Testis (tissue), 2 donors: ENCODE measurements at regions not wholly inside any gene's neighbourhood (a gene's known extent, or its start where the extent isn't known, plus 50 kb on each side); places are given as distances from the start of the nearest gene placed in this dataset.

Experiments used
- DNase-seq: peaks from one replicate; pipeline ENCODE4 v3.0.0-alpha.2; 2019
- H3K27ac ChIP-seq, 2 donors: fragments of 200-600 bp; sonication (generic); one replicate each; pipeline ENCODE4 v1.5.1; 2019
- H3K27me3 ChIP-seq: fragments of 200-600 bp; sonication (generic); one replicate; pipeline ENCODE4 v1.5.1; 2019
- H3K36me3 ChIP-seq: fragments of 200-600 bp; sonication (generic); one replicate; pipeline ENCODE4 v1.5.1; 2017; ENCODE audit warnings: low read depth; ENCODE audit errors: missing control alignments
- H3K4me1 ChIP-seq: fragments of 200-600 bp; sonication (generic); one replicate; pipeline ENCODE4 v1.5.1; 2019
- H3K4me3 ChIP-seq, 2 donors: fragments of 200-600 bp; sonication (generic); one replicate each; pipeline ENCODE4 v1.5.1; 2017 to 2019
- H3K9me3 ChIP-seq: fragments of 200-600 bp; sonication (generic); one replicate; pipeline ENCODE4 v1.5.1; 2017
- CTCF ChIP-seq, 3 experiments: fragments of 450-650 bp in 2 of 3; fragments of 200-600 bp in 1 of 3; sonication (generic) in 1 of 3; IDR thresholded peaks; one replicate each; pipeline ENCODE4 v1.5.1; 2016 to 2019; ENCODE audit warnings: antibody characterized with exemption in 3 of 3, mild to moderate bottlenecking in 2 of 3, moderate library complexity in 1 of 3
- POLR2A ChIP-seq: fragments of 450-650 bp; IDR thresholded peaks from one replicate; pipeline ENCODE4 v1.6.1; 2017; ENCODE audit warnings: antibody characterized with exemption, mild to moderate bottlenecking, moderate library complexity
- whole genome bisulfite sequencing, 2 donors: methylation state at CpG; one replicate each; pipeline ENCODE4 v1.1.5; 2018; 5-methylcytosine and 5-hydroxymethylcytosine counted together
- intact Hi-C: fragments of 100-400 bp; cut with DNase I; formaldehyde crosslinking; loops from one replicate; pipeline ENCODE4 v1.15.1; 2023; ENCODE audit warnings: low total_unique reads

GRCh38 chr4:15254236-15254880 is 173.5 kb upstream of the C1QTNF7 start:
- Histone ChIP-seq H3K27ac (no peak overlapping the region), H3K9me3 (no peaks in the 10 kb centered on the region), H3K27me3 (no peaks in the 10 kb centered on the region), H3K36me3 (no peaks in the 10 kb centered on the region), H3K4me3 (no peak overlapping the region), H3K4me1 (no peaks in the 10 kb centered on the region)
- no peak for DNase-seq
- TF ChIP-seq POLR2A (no peak), CTCF (IDR thresholded peaks at IDR 0.05) (no peak)
- 79 to 80% methylated on average over 7 of the region's 7 CpGs for WGBS, 2 donors
- intact Hi-C loops, result no loop called here

GRCh38 chr4:15255537-15255936 is 172.3 kb upstream of the C1QTNF7 start:
- WGBS, 2 donors, result 66 to 75% methylated on average over 4 of the region's 4 CpGs
- TF ChIP-seq CTCF (IDR thresholded peaks at IDR 0.05) (no peak), POLR2A (no peak)
- no peaks in the 10 kb centered on the region for H3K27me3 ChIP-seq
- H3K36me3 ChIP-seq, result no peaks in the 10 kb centered on the region
- no peaks in the 10 kb centered on the region for H3K9me3 ChIP-seq
- H3K4me1 ChIP-seq, result no peaks in the 10 kb centered on the region
- no peak overlapping the region for H3K27ac ChIP-seq
- H3K4me3 ChIP-seq, result no peak overlapping the region
- intact Hi-C loops, result no loop called here
- no peak for DNase-seq

GRCh38 chr4:15260758-15261157 is 167.1 kb upstream of the C1QTNF7 start:
- intact Hi-C loops, result no loop called here
- Histone ChIP-seq H3K9me3 (no peaks in the 10 kb centered on the region), H3K4me3 (no peak overlapping the region), H3K27me3 (no peaks in the 10 kb centered on the region), H3K4me1 (no peaks in the 10 kb centered on the region), H3K27ac (no peak overlapping the region), H3K36me3 (no peaks in the 10 kb centered on the region)
- no peak for DNase-seq
- 66 to 68% methylated on average over 5 of the region's 5 CpGs for WGBS, 2 donors
- TF ChIP-seq POLR2A (no peak), CTCF (IDR thresholded peaks at IDR 0.05) (no peak)

DNA sequence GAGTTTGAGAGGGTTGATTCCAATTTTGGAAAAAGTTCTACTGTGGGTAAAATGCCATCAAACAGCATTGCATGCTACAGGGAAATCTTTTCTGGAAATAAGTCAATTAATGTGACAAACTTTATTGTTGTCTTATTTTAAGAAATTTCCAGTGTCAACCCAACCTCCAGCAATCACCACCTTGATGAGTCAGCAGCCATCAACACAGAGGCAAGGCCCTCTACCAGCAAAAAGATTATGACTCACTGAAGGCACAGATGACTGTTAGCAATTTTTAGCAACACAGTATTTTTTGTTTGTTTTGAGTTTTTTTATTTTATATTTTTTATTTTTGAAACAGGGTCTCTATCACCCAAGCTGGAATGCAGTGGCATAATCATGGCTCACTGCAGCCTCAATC is 165.4 kb upstream of the C1QTNF7 start:
- no peak for DNase-seq
- H3K4me3 ChIP-seq, result no peak overlapping the region
- intact Hi-C loops, result no loop called here
- TF ChIP-seq POLR2A (no peak), CTCF (IDR thresholded peaks at IDR 0.05) (no peak)
- H3K4me1 ChIP-seq, result no peaks in the 10 kb centered on the region
- no peaks in the 10 kb centered on the region for H3K27me3 ChIP-seq
- H3K36me3 ChIP-seq, result no peaks in the 10 kb centered on the region
- H3K9me3 ChIP-seq, result no peaks in the 10 kb centered on the region
- H3K27ac ChIP-seq, result no peak overlapping the region

DNA sequence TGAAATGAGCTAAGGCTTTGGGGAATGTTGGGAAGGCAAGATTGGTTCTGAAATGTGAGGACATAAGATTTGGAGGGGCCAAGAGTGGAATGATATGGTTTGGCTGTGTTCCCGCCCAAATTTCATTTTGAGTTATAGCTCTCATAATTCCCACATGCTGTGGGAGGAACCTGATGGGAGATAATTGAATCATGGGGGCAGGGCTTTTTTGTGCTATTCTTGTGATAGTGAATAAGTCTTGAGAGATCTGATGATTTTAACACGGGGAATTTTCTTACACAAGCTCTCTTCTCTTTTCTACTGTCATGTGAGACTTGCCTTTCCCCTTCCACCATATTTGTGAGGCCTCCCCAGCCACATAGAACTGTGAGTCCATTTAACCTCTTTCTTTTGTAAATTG is 157.6 kb upstream of the C1QTNF7 start:
- H3K27ac ChIP-seq, result no peak overlapping the region
- H3K36me3 ChIP-seq, result no peaks in the 10 kb centered on the region
- H3K9me3 ChIP-seq, result no peaks in the 10 kb centered on the region
- TF ChIP-seq CTCF (IDR thresholded peaks at IDR 0.05) (no peak), POLR2A (no peak)
- intact Hi-C loops, result no loop called here
- 80 to 85% methylated on average over 2 of the region's 2 CpGs for WGBS, 2 donors
- no peak for DNase-seq
- no peak overlapping the region for H3K4me3 ChIP-seq
- no peaks in the 10 kb centered on the region for H3K27me3 ChIP-seq
- H3K4me1 ChIP-seq, result no peaks in the 10 kb centered on the region
